ENCODE measurements at regions not wholly inside any gene's neighbourhood (a gene's known extent, or its start where the extent isn't known, plus 50 kb on each side); places are given as distances from the start of the nearest gene placed in this dataset.

DNA sequence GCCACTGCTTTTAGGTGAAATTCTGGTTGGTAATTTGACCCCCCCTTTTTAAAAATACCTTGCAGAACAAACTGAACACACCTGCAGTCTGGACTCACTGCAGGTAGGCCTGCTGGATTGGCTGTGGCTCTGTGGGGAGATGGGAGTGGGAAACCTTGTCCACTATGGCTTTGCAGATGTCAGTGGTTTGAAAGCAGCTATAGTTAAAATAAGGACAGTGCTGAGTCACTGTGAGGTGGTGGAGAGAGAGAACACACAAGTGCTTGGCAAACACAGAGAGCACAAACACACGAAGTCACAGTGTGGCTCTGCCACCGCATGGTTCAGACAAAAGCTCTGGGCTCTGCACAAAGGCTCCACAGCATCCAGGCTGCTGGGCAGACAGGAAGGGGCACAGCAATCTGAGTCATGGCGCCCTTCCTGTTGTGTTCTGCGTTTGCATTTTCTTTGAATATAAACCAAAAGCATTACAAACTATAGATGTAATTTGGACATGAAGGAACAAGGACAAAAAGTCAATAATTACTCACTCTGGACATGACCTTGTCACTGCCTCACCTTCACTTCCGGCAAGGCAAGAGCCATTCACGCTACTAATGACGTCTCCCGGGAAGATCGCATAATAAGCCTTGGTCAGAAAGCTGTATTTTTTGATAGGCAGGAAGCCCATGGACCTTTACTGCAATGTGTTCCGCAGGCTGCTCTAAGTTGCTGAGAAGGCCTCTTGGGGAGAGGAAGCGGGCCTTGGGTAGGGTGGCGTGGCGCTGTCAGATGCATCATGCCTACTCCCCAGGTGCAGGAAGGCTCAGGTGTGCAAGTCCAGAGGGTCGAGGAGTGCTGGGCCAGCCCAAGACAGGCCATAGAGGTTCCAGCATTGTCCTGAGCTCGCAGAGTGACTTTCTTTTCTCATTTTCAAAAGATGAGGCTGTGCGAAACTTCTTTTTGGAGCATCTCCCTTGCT lies 60.1 kb upstream of the MED9 start (continued):
- TF ChIP-seq, protein P1, sequence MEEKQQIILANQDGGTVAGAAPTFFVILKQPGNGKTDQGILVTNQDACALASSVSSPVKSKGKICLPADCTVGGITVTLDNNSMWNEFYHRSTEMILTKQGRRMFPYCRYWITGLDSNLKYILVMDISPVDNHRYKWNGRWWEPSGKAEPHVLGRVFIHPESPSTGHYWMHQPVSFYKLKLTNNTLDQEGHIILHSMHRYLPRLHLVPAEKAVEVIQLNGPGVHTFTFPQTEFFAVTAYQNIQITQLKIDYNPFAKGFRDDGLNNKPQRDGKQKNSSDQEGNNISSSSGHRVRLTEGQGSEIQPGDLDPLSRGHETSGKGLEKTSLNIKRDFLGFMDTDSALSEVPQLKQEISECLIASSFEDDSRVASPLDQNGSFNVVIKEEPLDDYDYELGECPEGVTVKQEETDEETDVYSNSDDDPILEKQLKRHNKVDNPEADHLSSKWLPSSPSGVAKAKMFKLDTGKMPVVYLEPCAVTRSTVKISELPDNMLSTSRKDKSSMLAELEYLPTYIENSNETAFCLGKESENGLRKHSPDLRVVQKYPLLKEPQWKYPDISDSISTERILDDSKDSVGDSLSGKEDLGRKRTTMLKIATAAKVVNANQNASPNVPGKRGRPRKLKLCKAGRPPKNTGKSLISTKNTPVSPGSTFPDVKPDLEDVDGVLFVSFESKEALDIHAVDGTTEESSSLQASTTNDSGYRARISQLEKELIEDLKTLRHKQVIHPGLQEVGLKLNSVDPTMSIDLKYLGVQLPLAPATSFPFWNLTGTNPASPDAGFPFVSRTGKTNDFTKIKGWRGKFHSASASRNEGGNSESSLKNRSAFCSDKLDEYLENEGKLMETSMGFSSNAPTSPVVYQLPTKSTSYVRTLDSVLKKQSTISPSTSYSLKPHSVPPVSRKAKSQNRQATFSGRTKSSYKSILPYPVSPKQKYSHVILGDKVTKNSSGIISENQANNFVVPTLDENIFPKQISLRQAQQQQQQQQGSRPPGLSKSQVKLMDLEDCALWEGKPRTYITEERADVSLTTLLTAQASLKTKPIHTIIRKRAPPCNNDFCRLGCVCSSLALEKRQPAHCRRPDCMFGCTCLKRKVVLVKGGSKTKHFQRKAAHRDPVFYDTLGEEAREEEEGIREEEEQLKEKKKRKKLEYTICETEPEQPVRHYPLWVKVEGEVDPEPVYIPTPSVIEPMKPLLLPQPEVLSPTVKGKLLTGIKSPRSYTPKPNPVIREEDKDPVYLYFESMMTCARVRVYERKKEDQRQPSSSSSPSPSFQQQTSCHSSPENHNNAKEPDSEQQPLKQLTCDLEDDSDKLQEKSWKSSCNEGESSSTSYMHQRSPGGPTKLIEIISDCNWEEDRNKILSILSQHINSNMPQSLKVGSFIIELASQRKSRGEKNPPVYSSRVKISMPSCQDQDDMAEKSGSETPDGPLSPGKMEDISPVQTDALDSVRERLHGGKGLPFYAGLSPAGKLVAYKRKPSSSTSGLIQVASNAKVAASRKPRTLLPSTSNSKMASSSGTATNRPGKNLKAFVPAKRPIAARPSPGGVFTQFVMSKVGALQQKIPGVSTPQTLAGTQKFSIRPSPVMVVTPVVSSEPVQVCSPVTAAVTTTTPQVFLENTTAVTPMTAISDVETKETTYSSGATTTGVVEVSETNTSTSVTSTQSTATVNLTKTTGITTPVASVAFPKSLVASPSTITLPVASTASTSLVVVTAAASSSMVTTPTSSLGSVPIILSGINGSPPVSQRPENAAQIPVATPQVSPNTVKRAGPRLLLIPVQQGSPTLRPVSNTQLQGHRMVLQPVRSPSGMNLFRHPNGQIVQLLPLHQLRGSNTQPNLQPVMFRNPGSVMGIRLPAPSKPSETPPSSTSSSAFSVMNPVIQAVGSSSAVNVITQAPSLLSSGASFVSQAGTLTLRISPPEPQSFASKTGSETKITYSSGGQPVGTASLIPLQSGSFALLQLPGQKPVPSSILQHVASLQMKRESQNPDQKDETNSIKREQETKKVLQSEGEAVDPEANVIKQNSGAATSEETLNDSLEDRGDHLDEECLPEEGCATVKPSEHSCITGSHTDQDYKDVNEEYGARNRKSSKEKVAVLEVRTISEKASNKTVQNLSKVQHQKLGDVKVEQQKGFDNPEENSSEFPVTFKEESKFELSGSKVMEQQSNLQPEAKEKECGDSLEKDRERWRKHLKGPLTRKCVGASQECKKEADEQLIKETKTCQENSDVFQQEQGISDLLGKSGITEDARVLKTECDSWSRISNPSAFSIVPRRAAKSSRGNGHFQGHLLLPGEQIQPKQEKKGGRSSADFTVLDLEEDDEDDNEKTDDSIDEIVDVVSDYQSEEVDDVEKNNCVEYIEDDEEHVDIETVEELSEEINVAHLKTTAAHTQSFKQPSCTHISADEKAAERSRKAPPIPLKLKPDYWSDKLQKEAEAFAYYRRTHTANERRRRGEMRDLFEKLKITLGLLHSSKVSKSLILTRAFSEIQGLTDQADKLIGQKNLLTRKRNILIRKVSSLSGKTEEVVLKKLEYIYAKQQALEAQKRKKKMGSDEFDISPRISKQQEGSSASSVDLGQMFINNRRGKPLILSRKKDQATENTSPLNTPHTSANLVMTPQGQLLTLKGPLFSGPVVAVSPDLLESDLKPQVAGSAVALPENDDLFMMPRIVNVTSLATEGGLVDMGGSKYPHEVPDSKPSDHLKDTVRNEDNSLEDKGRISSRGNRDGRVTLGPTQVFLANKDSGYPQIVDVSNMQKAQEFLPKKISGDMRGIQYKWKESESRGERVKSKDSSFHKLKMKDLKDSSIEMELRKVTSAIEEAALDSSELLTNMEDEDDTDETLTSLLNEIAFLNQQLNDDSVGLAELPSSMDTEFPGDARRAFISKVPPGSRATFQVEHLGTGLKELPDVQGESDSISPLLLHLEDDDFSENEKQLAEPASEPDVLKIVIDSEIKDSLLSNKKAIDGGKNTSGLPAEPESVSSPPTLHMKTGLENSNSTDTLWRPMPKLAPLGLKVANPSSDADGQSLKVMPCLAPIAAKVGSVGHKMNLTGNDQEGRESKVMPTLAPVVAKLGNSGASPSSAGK (IDR thresholded peaks at IDR 0.05) = peak; percentile 70
- TF ChIP-seq U2AF1 (optimal IDR thresholded peaks at IDR 0.05; ENCODE audit: low read depth, low read length) (no peak), CEBPG (CRISPR knock-in tag; IDR thresholded peaks at IDR 0.05) (no peak), CEBPG (tag; conservative IDR thresholded peaks at IDR 0.05 in 1 of 2, IDR thresholded peaks at IDR 0.05 in 1 of 2) (no peak), E2F3 (CRISPR knock-in tag; IDR thresholded peaks at IDR 0.05) (no peak)
- TF ChIP-seq, protein P2, sequence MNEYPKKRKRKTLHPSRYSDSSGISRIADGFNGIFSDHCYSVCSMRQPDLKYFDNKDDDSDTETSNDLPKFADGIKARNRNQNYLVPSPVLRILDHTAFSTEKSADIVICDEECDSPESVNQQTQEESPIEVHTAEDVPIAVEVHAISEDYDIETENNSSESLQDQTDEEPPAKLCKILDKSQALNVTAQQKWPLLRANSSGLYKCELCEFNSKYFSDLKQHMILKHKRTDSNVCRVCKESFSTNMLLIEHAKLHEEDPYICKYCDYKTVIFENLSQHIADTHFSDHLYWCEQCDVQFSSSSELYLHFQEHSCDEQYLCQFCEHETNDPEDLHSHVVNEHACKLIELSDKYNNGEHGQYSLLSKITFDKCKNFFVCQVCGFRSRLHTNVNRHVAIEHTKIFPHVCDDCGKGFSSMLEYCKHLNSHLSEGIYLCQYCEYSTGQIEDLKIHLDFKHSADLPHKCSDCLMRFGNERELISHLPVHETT (CRISPR knock-in tag; conservative IDR thresholded peaks at IDR 0.05 in 1 of 2, IDR thresholded peaks at IDR 0.05 in 1 of 2) = peak in 1 of 2 experiments; percentile 68; a peak in 1 of 4 replicates
- TF ChIP-seq, protein P3, sequence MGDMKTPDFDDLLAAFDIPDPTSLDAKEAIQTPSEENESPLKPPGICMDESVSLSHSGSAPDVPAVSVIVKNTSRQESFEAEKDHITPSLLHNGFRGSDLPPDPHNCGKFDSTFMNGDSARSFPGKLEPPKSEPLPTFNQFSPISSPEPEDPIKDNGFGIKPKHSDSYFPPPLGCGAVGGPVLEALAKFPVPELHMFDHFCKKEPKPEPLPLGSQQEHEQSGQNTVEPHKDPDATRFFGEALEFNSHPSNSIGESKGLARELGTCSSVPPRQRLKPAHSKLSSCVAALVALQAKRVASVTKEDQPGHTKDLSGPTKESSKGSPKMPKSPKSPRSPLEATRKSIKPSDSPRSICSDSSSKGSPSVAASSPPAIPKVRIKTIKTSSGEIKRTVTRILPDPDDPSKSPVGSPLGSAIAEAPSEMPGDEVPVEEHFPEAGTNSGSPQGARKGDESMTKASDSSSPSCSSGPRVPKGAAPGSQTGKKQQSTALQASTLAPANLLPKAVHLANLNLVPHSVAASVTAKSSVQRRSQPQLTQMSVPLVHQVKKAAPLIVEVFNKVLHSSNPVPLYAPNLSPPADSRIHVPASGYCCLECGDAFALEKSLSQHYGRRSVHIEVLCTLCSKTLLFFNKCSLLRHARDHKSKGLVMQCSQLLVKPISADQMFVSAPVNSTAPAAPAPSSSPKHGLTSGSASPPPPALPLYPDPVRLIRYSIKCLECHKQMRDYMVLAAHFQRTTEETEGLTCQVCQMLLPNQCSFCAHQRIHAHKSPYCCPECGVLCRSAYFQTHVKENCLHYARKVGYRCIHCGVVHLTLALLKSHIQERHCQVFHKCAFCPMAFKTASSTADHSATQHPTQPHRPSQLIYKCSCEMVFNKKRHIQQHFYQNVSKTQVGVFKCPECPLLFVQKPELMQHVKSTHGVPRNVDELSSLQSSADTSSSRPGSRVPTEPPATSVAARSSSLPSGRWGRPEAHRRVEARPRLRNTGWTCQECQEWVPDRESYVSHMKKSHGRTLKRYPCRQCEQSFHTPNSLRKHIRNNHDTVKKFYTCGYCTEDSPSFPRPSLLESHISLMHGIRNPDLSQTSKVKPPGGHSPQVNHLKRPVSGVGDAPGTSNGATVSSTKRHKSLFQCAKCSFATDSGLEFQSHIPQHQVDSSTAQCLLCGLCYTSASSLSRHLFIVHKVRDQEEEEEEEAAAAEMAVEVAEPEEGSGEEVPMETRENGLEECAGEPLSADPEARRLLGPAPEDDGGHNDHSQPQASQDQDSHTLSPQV (IDR thresholded peaks at IDR 0.05) = peak; percentile 87
